K562 (cell line): ENCODE measurements at regions not wholly inside any gene's neighbourhood (a gene's known extent, or its start where the extent isn't known, plus 50 kb on each side); places are given as distances from the start of the nearest gene placed in this dataset.
"Not testable (repeated sequence)": the region's sequence is repeated elsewhere in the genome, so short reads cannot be mapped to it uniquely, and the experiment has no call there.

Experiments used
- CBFB ChIP-seq: sonication (generic); formaldehyde crosslinking; IDR thresholded peaks from 2 replicates; pipeline ENCODE4 v1.4.0; 2020; ENCODE audit warnings: mild to moderate bottlenecking, missing genetic modification reagents
- HDAC2 ChIP-seq: fragments of 450-650 bp; IDR thresholded peaks from 2 replicates; pipeline ENCODE4 v1.6.1; 2016; ENCODE audit warnings: mild to moderate bottlenecking
- MTA3 ChIP-seq: fragments of 450-650 bp; formaldehyde crosslinking; IDR thresholded peaks from 2 replicates; pipeline ENCODE4 v1.6.1; 2017; ENCODE audit warnings: mild to moderate bottlenecking, borderline replicate concordance
- RREB1 ChIP-seq: fragments of 250-450 bp; sonication (Bioruptor Pico); IDR thresholded peaks from 2 replicates; pipeline ENCODE4 v1.4.0; 2020
- SREBF2 ChIP-seq: sonication (generic); formaldehyde crosslinking; IDR thresholded peaks from 2 replicates; pipeline ENCODE4 v1.4.0; 2020; ENCODE audit warnings: mild to moderate bottlenecking, missing genetic modification reagents
- TCF7L2 ChIP-seq: fragments of 150-350 bp; IDR thresholded peaks from 2 replicates; pipeline ENCODE4 v1.6.1; 2016; ENCODE audit warnings: low read depth, mild to moderate bottlenecking, low read length, moderate library complexity
- ZKSCAN1 ChIP-seq: fragments of 150-350 bp; IDR thresholded peaks from 2 replicates; pipeline ENCODE4 v1.6.1; 2016; ENCODE audit warnings: low read depth, low read length
- ZNF12 ChIP-seq: sonication (generic); formaldehyde crosslinking; IDR thresholded peaks from 2 replicates; pipeline ENCODE4 v1.4.0; 2020; ENCODE audit warnings: mild to moderate bottlenecking, missing genetic modification reagents
- TF ChIP-seq, protein P1 (sequence below), 2 experiments: fragments of 450-650 bp; IDR thresholded peaks; 2 replicates each; pipeline ENCODE4 v1.6.1; 2016; ENCODE audit warnings: mild to moderate bottlenecking in 2 of 2, borderline replicate concordance in 1 of 2, low read depth in 1 of 2, moderate library complexity in 1 of 2

DNA sequence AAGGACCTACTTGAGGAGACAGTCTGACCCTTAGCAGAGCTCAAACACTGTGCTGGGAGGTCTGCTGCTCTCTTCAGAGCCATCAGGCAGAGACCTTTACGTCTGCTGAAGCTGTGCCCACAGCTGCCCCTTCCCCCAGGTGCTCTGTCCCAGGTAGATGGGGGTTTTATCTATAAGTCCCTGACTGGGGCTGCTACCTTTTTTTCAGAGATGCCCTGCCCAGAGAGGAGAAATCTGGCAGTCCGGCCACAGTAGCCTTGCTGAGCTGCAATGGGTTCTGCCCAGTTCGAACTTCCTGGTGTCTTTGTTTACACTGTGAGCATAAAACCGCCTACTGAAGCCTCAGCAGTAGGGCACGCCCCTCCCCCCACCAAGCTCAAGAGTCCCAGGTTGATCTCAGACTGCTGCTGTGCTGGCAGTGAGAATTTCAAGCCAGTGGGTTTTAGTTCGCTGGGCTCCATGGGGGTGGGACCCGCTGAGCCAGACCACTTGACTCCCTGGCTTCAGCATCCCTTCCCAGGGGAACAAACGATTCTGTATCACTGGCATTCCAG lies 381.2 kb downstream of the XPNPEP1 start:
- TF ChIP-seq, protein P1, sequence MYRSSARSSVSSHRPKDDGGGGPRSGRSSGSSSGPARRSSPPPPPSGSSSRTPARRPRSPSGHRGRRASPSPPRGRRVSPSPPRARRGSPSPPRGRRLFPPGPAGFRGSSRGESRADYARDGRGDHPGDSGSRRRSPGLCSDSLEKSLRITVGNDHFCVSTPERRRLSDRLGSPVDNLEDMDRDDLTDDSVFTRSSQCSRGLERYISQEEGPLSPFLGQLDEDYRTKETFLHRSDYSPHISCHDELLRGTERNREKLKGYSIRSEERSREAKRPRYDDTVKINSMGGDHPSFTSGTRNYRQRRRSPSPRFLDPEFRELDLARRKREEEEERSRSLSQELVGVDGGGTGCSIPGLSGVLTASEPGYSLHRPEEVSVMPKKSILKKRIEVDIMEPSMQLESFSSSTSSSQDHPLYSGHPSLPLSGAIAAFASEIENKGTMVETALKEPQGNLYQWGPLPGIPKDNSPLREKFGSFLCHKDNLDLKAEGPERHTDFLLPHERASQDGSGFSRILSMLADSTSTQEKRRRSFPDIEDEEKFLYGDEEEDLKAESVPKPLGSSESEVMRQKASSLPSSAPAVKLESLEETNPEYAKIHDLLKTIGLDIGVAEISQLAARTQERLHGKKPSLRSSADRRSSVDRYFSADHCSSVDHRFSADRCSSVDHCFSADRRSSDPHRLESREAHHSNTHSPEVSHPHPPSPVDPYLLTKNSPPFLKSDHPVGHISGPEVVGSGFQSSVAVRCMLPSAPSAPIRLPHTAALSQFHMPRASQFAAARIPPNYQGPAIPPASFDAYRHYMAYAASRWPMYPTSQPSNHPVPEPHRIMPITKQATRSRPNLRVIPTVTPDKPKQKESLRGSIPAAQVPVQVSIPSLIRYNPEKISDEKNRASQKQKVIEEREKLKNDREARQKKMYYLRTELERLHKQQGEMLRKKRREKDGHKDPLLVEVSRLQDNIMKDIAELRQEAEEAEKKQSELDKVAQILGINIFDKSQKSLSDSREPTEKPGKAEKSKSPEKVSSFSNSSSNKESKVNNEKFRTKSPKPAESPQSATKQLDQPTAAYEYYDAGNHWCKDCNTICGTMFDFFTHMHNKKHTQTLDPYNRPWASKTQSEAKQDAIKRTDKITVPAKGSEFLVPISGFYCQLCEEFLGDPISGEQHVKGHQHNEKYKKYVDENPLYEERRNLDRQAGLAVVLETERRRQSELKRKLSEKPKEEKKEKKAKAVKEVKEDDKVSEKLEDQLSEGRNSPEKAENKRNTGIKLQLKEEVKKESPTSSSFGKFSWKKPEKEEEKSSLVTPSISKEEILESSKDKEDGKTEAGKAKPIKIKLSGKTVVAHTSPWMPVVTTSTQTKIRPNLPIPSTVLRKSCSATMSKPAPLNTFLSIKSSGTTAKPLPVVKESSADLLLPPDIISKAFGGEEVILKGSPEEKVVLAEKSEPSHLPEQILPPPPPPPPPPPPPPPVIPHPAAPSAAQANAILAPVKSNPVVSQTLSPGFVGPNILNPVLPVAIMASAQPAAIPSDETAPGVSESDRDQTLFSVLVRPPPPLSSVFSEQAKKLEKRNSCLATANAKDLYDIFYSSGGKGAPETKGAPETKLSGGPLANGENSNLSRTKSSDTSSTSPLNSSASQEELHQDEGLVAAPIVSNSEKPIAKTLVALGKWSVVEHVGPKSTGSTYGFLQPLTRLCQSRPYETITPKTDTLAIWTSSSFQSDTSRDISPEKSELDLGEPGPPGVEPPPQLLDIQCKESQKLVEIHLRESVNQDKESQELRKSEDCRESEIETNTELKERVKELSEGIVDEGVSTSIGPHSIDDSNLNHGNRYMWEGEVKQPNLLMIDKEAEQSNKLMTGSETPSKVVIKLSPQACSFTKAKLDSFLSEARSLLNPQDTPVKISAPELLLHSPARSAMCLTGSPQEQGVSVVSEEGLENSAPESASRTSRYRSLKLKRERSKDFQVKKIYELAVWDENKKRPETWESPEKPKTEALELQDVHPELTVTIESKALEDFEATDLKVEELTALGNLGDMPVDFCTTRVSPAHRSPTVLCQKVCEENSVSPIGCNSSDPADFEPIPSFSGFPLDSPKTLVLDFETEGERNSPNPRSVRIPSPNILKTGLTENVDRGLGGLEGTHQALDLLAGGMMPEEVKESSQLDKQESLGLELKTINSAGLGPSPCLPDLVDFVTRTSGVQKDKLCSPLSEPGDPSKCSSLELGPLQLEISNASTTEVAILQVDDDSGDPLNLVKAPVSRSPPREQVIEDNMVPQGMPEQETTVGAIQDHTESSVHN (IDR thresholded peaks at IDR 0.05; ENCODE audit: borderline replicate concordance in 1 of 2, low read depth in 1 of 2) = not testable (repeated sequence)
- TF ChIP-seq TCF7L2; ZNF12 (CRISPR knock-in tag); CBFB (CRISPR knock-in tag); HDAC2; MTA3; ZKSCAN1; SREBF2 (CRISPR knock-in tag); RREB1 (CRISPR knock-in tag): not testable (repeated sequence)
